ENCODE measurements at regions not wholly inside any gene's neighbourhood (a gene's known extent, or its start where the extent isn't known, plus 50 kb on each side); places are given as distances from the start of the nearest gene placed in this dataset.

DNA sequence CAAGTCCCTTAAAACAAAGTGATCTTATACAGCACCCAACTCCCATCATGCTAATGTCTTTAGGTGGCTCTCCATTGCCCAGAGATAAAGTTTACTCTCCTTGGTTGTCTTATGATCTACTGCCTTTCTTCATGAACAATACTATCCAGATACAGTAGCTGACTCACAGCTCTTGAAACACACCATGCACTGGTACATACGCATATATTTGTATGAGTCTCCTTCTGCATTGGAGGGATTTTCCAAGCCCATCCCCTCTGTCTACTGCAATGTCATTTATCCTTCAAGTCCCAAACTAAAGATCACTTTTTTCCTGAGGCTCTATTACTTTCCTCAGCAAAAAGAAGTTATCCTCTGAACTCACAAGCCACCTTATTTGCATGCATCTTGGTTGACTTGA lies 84.7 kb upstream of the LRATD1 start:
- TF ChIP-seq, protein P1, sequence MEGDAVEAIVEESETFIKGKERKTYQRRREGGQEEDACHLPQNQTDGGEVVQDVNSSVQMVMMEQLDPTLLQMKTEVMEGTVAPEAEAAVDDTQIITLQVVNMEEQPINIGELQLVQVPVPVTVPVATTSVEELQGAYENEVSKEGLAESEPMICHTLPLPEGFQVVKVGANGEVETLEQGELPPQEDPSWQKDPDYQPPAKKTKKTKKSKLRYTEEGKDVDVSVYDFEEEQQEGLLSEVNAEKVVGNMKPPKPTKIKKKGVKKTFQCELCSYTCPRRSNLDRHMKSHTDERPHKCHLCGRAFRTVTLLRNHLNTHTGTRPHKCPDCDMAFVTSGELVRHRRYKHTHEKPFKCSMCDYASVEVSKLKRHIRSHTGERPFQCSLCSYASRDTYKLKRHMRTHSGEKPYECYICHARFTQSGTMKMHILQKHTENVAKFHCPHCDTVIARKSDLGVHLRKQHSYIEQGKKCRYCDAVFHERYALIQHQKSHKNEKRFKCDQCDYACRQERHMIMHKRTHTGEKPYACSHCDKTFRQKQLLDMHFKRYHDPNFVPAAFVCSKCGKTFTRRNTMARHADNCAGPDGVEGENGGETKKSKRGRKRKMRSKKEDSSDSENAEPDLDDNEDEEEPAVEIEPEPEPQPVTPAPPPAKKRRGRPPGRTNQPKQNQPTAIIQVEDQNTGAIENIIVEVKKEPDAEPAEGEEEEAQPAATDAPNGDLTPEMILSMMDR (IDR thresholded peaks at IDR 0.05; ENCODE audit: low read length) = no peak
- TF ChIP-seq EZH2 (optimal IDR thresholded peaks at IDR 0.05; ENCODE audit: low read depth, low read length) (no peak), EZH2phosphoT487 (IDR thresholded peaks at IDR 0.05; ENCODE audit: low read length) (no peak)
